K562 (cell line): ENCODE measurements at regions not wholly inside any gene's neighbourhood (a gene's known extent, or its start where the extent isn't known, plus 50 kb on each side); places are given as distances from the start of the nearest gene placed in this dataset.

Experiments
- CTCFL ChIP-seq: IDR thresholded peaks from 2 replicates; pipeline ENCODE4 v1.6.1; 2011; ENCODE audit warnings: borderline replicate concordance, low read depth, mild to moderate bottlenecking, moderate library complexity, low read length; ENCODE audit not compliant: insufficient read depth, poor library complexity, severe bottlenecking
- TCF7 ChIP-seq: sonication (generic); IDR thresholded peaks from 2 replicates; pipeline ENCODE4 v1.6.1; 2016; ENCODE audit warnings: antibody characterized with exemption, borderline replicate concordance
- ZNF318 ChIP-seq, 2 experiments: fragments of 450-650 bp; IDR thresholded peaks; 2 replicates each; pipeline ENCODE4 v1.6.1; 2016; ENCODE audit warnings: mild to moderate bottlenecking in 2 of 2, borderline replicate concordance in 1 of 2, low read depth in 1 of 2, moderate library complexity in 1 of 2

DNA sequence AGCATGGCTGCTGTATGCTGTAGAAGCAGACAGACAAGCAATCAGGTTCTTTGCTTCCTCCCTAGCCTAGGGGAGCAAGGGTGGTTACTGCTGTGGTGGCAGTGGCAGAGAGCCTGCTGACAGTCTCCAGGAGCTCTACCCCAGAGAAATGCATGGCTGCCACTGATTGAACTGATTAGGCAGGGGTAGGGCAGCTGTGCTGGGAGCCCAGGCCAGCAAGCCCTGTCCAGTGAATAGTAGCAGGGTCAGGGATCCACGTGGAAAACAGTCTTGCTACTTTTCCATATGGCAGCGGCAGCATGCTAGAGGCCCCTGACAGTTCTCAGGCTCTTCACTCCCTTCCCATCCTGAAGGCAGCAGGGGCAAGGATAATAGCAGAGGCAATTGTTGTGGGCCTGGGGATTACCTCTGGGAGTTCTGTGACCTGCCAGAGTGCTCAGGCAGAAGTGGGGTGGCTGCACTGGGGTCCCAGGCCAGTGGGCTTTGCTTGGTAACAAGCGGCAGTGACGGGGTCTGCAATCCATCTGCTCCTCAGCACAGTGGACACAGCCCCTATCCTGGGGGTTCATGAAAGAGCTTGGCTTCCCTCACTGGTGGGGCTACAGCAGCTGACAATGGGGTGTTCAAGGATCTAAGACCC, 558.8 kb upstream of the GHITM start (continued):
- no peak for TF ChIP-seq ZNF318 (IDR thresholded peaks at IDR 0.05; ENCODE audit: borderline replicate concordance in 1 of 2, low read depth in 1 of 2)
- no peak for TF ChIP-seq CTCFL
- no peak for TF ChIP-seq TCF7
